ENCODE measurements at regions not wholly inside any gene's neighbourhood (a gene's known extent, or its start where the extent isn't known, plus 50 kb on each side); places are given as distances from the start of the nearest gene placed in this dataset.

GRCh38 chr12:112559784-112560183 is 141.0 kb downstream of the PTPN11 start:
- H3K9ac ChIP-seq (ENCODE audit: low read depth, low read length) = no peak overlapping the region

DNA sequence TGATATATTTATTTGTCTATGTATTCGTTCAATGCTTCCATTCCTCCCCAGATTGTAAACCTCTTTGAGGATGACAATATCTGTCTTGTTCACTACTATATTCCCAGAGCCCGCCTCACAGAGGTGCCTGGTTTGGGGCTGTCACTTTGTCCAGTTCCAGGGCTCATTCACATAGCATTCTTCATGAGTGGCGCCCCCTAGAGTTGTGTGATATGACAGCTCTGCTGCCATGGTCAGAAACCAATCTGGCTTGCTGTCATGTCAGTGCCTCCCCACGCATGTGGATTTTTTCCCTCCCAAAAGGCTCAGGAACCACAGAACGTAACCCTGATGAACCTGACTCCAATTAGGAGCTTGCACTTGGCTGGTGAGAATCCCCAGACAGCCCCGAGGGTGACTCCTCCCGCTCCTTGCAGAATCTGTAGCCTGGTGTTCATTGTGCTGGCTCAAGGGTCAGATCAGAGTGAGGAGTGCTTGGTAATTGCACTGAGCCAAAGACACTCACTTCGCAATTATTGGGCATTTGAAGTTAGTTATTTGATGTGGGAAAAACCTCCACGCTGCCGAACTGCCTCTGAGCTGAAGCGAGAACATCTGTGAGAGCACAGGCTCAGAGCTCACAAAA is 145.5 kb downstream of the PTPN11 start:
- Histone ChIP-seq H3K4me1 (ENCODE audit: insufficient read depth, low read length) (no peaks in the 10 kb centered on the region), H3K27me3 (ENCODE audit: insufficient read depth, low read length) (no peaks in the 10 kb centered on the region), H3K9me3 (ENCODE audit: insufficient read depth, low read depth, low read length) (no peaks in the 10 kb centered on the region), H3K36me3 (ENCODE audit: insufficient read depth, low read length) (no peaks in the 10 kb centered on the region), H3K27ac (ENCODE audit: low read depth, low read length) (no peak overlapping the region), H3K9ac (ENCODE audit: low read depth, low read length) (no peak overlapping the region), H3K4me3 (ENCODE audit: low read length) (no peak overlapping the region)
- WGBS = 87% methylated on average over 10 of the region's 11 CpGs

More at GRCh38 chr12:112559784-112560183, 141.0 kb downstream of the PTPN11 start:
- Histone ChIP-seq H3K27ac (ENCODE audit: low read depth, low read length) (no peak overlapping the region), H3K36me3 (ENCODE audit: insufficient read depth, low read length) (no peaks in the 10 kb centered on the region), H3K4me1 (ENCODE audit: insufficient read depth, low read length) (peaks cover 4% of the 10 kb centered on the region; the same call in 1 of the 2 replicates), H3K4me3 (ENCODE audit: low read length) (no peak overlapping the region), H3K27me3 (ENCODE audit: insufficient read depth, low read length) (no peaks in the 10 kb centered on the region), H3K9me3 (ENCODE audit: insufficient read depth, low read depth, low read length) (no peaks in the 10 kb centered on the region)
- WGBS = 81% methylated on average over 2 of the region's 2 CpGs

DNA sequence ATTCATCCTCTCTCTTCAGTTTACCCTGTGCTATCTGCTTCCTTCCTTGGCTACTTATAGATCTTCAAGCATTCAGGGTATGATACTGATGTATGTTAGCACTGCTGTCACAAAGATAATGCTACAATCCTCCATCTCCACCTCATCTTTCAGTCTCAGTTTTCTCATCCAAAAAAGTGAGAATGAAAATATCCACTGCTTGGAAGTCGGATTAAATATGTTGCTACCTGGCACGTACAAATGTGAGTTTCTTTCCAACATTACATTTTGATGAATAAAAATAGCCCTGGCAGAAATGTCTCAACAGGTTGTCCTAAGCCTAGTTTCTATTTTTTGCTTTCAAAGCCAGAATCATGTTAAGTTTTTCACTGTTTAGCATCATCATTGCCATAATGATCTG is 149.9 kb downstream of the PTPN11 start:
- no peaks in the 10 kb centered on the region for H3K4me1 ChIP-seq (ENCODE audit: insufficient read depth, low read length)
- no peak overlapping the region for H3K4me3 ChIP-seq (ENCODE audit: low read length)
- peaks cover 4% of the 10 kb centered on the region; the same call in 1 of the 2 replicates for H3K27me3 ChIP-seq (ENCODE audit: insufficient read depth, low read length)
- 94% methylated on average over 2 of the region's 2 CpGs for WGBS
- no peak overlapping the region for H3K27ac ChIP-seq (ENCODE audit: low read depth, low read length)
- no peak overlapping the region for H3K9ac ChIP-seq (ENCODE audit: low read depth, low read length)
- no peaks in the 10 kb centered on the region for H3K36me3 ChIP-seq (ENCODE audit: insufficient read depth, low read length)
- H3K9me3 ChIP-seq (ENCODE audit: insufficient read depth, low read depth, low read length) = no peaks in the 10 kb centered on the region

- Histone ChIP-seq H3K36me3 (ENCODE audit: insufficient read depth, low read length) (no peaks in the 10 kb centered on the region), H3K4me1 (ENCODE audit: insufficient read depth, low read length) (no peaks in the 10 kb centered on the region), H3K9me3 (ENCODE audit: insufficient read depth, low read depth, low read length) (no peaks in the 10 kb centered on the region), H3K27me3 (ENCODE audit: insufficient read depth, low read length) (peaks cover 12% of the 10 kb centered on the region), H3K27ac (ENCODE audit: low read depth, low read length) (no peak overlapping the region), H3K4me3 (ENCODE audit: low read length) (no peak overlapping the region), H3K9ac (ENCODE audit: low read depth, low read length) (no peak overlapping the region)
- WGBS = 85% methylated on average over 7 of the region's 7 CpGs
Observed at GRCh38 chr12:112570096-112570495, 151.3 kb downstream of the PTPN11 start.

DNA sequence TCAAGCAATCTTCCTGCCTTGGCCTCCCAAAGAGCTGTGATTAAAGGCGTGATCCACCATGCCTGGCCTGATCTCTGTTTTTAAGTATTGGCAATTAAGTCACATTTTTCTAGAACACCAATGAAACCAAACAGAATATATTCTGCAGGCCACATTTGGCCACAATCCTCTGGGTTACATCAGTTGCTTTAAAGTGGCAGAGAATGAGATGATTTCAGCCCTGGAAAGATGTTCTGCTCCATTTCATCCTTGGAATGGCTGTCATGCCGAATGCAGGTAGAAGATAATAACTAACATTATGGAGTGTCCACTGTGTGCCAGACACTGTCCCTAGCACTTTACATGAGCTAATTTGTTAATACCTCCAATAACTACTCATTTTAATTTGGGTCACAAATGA is 154.4 kb downstream of the PTPN11 start:
- no peaks in the 10 kb centered on the region for H3K9me3 ChIP-seq (ENCODE audit: insufficient read depth, low read depth, low read length)
- no peaks in the 10 kb centered on the region for H3K36me3 ChIP-seq (ENCODE audit: insufficient read depth, low read length)
- H3K27me3 ChIP-seq (ENCODE audit: insufficient read depth, low read length) = peaks cover 31% of the 10 kb centered on the region
- H3K4me1 ChIP-seq (ENCODE audit: insufficient read depth, low read length) = peaks cover 18% of the 10 kb centered on the region
- H3K9ac ChIP-seq (ENCODE audit: low read depth, low read length) = no peak overlapping the region
- WGBS = 92% methylated on average over 2 of the region's 2 CpGs
- H3K27ac ChIP-seq (ENCODE audit: low read depth, low read length) = no peak overlapping the region
- no peak overlapping the region for H3K4me3 ChIP-seq (ENCODE audit: low read length)

GRCh38 chr12:112574896-112575558 is 156.3 kb downstream of the PTPN11 start:
- Histone ChIP-seq H3K9ac (ENCODE audit: low read depth, low read length) (no peak overlapping the region), H3K27ac (ENCODE audit: low read depth, low read length) (no peak overlapping the region), H3K27me3 (ENCODE audit: insufficient read depth, low read length) (peaks cover 37% of the 10 kb centered on the region), H3K9me3 (ENCODE audit: insufficient read depth, low read depth, low read length) (no peaks in the 10 kb centered on the region), H3K36me3 (ENCODE audit: insufficient read depth, low read length) (no peaks in the 10 kb centered on the region), H3K4me3 (ENCODE audit: low read length) (peak overlapping the region; percentile 43), H3K4me1 (ENCODE audit: insufficient read depth, low read length) (peaks cover 27% of the 10 kb centered on the region)
- WGBS = 35% methylated on average over 42 of the region's 42 CpGs

- Histone ChIP-seq H3K36me3 (ENCODE audit: insufficient read depth, low read length) (no peaks in the 10 kb centered on the region), H3K27ac (ENCODE audit: low read depth, low read length) (no peak overlapping the region), H3K9me3 (ENCODE audit: insufficient read depth, low read depth, low read length) (no peaks in the 10 kb centered on the region), H3K4me3 (ENCODE audit: low read length) (peak overlapping the region; percentile 43), H3K27me3 (ENCODE audit: insufficient read depth, low read length) (peaks cover 39% of the 10 kb centered on the region), H3K9ac (ENCODE audit: low read depth, low read length) (no peak overlapping the region), H3K4me1 (ENCODE audit: insufficient read depth, low read length) (peaks cover 27% of the 10 kb centered on the region)
- 58% methylated on average over 22 of the region's 22 CpGs for WGBS
Observed at GRCh38 chr12:112575559-112576067, 156.9 kb downstream of the PTPN11 start.

GRCh38 chr12:112577473-112578329 is 159.0 kb downstream of the PTPN11 start:
- Histone ChIP-seq H3K4me3 (ENCODE audit: low read length) (no peak overlapping the region), H3K4me1 (ENCODE audit: insufficient read depth, low read length) (peaks cover 27% of the 10 kb centered on the region), H3K27me3 (ENCODE audit: insufficient read depth, low read length) (peaks cover 39% of the 10 kb centered on the region), H3K9ac (ENCODE audit: low read depth, low read length) (no peak overlapping the region), H3K9me3 (ENCODE audit: insufficient read depth, low read depth, low read length) (no peaks in the 10 kb centered on the region), H3K27ac (ENCODE audit: low read depth, low read length) (peak overlapping the region; percentile 88; the same call in 1 of the 2 replicates), H3K36me3 (ENCODE audit: insufficient read depth, low read length) (no peaks in the 10 kb centered on the region)
- WGBS = 12% methylated on average over 4 of the region's 4 CpGs

- Histone ChIP-seq H3K27me3 (ENCODE audit: insufficient read depth, low read length) (peaks cover 40% of the 10 kb centered on the region), H3K27ac (ENCODE audit: low read depth, low read length) (no peak overlapping the region), H3K9me3 (ENCODE audit: insufficient read depth, low read depth, low read length) (no peaks in the 10 kb centered on the region), H3K36me3 (ENCODE audit: insufficient read depth, low read length) (no peaks in the 10 kb centered on the region), H3K4me3 (ENCODE audit: low read length) (no peak overlapping the region; the same call in 1 of the 2 replicates), H3K4me1 (ENCODE audit: insufficient read depth, low read length) (peaks cover 6% of the 10 kb centered on the region; the same call in 1 of the 2 replicates), H3K9ac (ENCODE audit: low read depth, low read length) (no peak overlapping the region)
- WGBS = 90% methylated on average over 7 of the region's 7 CpGs
Observed at GRCh38 chr12:112584266-112584722, 165.5 kb downstream of the PTPN11 start.

- no peak overlapping the region for H3K27ac ChIP-seq (ENCODE audit: low read depth, low read length)
- H3K9me3 ChIP-seq (ENCODE audit: insufficient read depth, low read depth, low read length) = no peaks in the 10 kb centered on the region
- peaks cover 9% of the 10 kb centered on the region; the same call in 1 of the 2 replicates for H3K4me1 ChIP-seq (ENCODE audit: insufficient read depth, low read length)
- peaks cover 47% of the 10 kb centered on the region for H3K27me3 ChIP-seq (ENCODE audit: insufficient read depth, low read length)
- WGBS = 92% methylated on average over 4 of the region's 5 CpGs
- H3K9ac ChIP-seq (ENCODE audit: low read depth, low read length) = no peak overlapping the region
- no peaks in the 10 kb centered on the region for H3K36me3 ChIP-seq (ENCODE audit: insufficient read depth, low read length)
- H3K4me3 ChIP-seq (ENCODE audit: low read length) = no peak overlapping the region
Observed at GRCh38 chr12:112586148-112586783, 167.5 kb downstream of the PTPN11 start.

Data from HUES64 (cell line).